GM18517 (cell line): ENCODE measurements at regions not wholly inside any gene's neighbourhood (a gene's known extent, or its start where the extent isn't known, plus 50 kb on each side); places are given as distances from the start of the nearest gene placed in this dataset.

ENCODE experiments used
- ATAC-seq: cut with Tn5 transposase; IDR thresholded peaks from one replicate; pipeline ENCODE4 v1.9.1; 2021; ENCODE audit warnings: mild to moderate bottlenecking, moderate library complexity; ENCODE audit not compliant: unreplicated experiment

GRCh38 chr16:85398050-85398451 is 215.1 kb upstream of the GSE1 start:
- no peak for ATAC-seq

GRCh38 chr16:85398688-85399582 is 214.2 kb upstream of the GSE1 start:
- ATAC-seq = no peak

GRCh38 chr16:85399583-85400284 is 213.4 kb upstream of the GSE1 start:
- no peak for ATAC-seq

- no peak for ATAC-seq
Observed at GRCh38 chr16:85400305-85401205, 212.6 kb upstream of the GSE1 start.

- no peak for ATAC-seq
Observed at GRCh38 chr16:85401370-85401916, 211.7 kb upstream of the GSE1 start.

DNA sequence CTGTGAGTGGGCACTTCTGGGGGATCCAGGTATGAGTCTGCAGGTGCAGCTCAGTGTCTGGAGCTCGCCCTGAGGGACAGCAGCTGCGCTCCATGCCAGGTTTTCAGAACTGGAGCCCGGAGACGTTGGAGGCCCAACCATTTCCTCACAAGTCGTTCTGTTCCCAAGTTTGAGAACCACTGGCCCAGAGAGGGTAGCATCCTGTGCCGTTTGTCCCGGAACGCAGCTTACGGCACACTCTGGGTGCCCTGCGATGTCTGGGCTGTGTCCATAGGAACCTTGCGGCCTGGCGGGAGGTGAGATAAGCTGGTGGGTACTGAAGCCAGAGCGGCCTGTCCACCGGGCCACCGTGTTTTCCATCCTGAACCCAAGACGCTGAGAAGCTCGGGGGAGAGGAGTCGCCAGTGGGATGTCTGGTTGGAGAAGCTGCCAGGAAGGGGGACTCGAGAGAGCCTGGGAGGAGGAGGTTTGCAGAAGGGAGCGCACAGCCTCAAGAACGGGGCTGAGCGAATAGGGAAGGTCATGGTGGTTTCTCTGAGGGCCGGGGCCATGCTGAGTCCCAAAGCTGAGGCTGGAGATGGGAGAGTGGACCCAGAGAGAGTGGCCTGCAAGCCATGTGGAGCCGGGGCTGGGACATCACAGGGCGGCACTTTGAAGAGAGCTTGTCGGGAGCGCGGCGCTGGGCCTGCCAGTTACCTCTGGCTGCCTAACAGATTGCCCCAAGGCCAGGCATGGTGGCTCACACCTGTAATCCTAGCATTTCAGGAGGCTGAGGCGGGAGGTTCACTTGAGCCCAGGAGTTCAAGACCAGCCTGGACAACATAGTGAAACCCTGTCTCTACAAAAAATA is 211.0 kb upstream of the GSE1 start:
- no peak for ATAC-seq

DNA sequence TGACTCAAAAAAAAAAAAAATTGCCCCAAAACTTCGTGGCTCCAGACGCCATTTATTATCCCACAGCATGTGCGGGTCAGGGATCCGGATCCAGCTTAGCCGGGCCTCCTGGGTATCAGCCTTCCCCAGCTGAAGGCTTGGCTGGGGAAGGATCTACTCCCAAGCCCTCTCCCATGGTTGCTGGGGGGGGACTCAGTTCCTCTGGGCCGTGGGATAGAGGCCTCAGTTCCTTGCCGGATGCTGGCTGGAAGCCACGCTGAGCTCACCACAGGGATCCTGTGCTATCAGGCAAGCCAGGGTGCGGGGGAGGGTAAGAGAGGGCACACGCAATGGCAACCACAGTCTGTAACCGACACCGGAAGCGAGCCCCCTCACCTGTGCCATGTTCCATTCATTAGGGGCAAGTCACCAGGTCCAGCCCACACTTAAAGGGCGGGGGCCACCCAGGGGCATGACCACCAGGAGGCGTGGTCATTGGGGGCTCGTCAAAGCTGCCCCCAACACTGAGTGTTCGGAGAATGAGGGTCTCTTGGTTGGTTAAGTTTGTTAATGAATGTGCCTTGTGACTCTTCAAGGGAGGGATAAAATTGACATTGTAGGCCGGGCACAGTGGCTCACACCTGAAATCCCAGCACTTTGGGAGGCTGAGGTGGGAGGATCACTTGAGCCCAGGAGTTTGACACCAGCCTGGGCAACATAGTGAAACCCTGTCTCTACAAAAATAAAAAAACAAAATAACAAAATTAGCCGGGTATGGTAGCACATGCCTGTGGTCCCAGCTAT is 210.0 kb upstream of the GSE1 start:
- ATAC-seq = no peak

GRCh38 chr16:85403693-85404092 is 209.4 kb upstream of the GSE1 start:
- ATAC-seq = no peak

DNA sequence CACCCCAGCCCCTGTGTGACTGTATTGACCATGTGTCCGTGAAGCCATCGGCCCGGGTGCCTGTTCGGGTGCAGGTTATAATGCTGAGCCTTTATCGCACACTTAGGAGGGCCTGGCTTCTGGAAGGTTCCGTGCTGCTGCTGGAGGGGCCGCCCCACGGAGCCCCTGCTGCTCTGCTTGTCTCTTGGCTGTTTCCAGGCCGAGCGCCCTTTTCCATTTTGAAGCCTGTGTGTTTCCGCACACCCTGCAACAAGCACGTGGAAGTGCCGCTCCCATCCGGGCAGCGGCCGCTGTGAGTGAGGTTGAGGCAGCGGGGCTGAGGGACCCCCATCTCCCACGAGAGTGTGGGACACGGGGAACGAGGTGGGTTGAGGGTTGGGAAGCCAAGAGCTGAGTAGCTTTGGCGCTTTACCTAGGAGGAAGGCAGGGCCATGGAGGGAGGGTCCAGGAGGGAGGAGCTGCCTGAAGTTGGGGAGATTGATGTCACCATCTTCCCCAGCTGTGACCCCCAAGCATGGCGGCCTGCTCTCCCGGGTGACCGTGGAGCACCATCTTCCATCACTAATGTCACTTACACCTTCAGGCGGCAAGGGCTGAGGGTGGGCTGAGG is 200.1 kb upstream of the GSE1 start:
- ATAC-seq = no peak

GRCh38 chr16:85413691-85414663 is 199.1 kb upstream of the GSE1 start:
- ATAC-seq = no peak

- no peak for ATAC-seq
Observed at GRCh38 chr16:85415196-85416090, 197.7 kb upstream of the GSE1 start.

DNA sequence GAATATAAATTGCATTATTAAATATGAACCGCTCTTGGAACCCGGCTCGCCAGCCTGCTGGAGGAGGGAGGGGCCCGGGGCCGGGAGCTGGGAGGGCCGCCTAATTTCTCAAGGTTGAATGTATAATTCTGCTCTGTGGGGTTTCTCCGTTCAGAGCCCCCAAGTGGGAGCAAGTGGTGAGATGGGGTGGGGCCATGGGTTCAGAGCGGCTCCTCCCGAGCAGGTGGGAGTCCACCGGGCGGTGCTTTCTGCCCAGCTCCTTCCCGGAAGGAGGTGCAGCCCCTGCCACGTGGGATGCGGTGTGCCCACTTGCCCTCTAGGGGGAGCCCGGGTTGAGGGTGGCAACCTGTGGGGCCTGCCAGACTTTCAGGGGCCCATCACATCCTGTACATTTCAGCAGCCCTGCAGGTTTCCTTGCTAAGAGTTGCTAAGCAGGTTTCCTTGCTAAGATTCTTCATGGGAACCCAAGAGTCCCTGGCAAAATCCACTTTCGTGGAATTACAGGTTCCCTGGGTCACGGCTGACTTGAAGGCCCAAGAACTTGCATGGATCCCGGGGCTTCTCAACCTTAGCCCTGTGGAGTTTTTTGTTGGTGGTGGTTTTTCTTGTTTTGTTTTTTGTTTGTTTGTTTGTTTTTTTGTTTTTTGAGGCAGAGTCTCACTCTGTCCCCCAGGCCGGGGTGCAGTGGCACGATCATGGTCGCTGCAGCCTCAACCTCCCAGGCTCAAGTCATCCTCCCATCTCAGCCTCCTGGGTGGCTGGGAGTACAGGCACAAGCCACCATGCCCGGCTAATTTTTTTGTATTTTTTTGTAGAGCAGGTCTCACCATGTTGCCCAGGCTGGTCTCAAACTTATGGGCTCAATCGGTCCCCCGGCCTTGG is 196.7 kb upstream of the GSE1 start:
- ATAC-seq = no peak

DNA sequence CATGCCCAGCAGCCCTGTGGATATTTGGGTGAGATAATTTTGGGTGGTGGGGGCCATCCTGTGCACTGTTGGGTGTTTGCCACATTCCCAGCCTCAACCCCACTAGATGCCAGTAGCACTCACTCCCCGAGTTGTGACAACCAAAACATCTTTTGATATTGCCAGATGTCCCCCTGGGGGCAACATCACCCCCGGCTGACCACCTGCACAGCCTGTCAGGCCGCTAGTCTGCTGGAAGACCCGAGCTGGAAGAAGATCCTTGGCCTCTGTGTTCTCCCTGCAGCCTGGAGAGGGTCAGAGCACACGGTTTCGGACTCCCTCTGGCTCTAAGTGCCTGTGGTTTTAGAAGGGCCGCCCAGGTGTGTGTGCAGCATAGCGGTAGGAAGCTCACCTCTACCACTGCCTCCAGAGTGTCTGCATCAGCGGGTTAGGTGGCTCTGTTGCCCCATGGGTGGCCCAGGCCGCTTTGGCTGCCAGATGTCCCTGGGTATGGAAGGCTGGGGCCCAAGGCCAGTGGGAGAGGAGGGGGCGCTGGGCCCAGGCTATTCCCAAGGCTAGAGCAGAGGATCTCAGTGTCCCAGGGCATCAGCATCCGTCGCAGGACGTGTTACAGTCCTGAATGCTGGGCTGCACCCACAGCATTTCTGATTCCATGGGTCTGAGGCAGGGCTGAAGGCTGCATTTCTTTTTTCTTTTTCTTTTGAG is 195.8 kb upstream of the GSE1 start:
- ATAC-seq = no peak

- ATAC-seq = no peak
Observed at GRCh38 chr16:85418978-85419491, 194.1 kb upstream of the GSE1 start.
